ENCODE measurements at regions not wholly inside any gene's neighbourhood (a gene's known extent, or its start where the extent isn't known, plus 50 kb on each side); places are given as distances from the start of the nearest gene placed in this dataset.

- Histone ChIP-seq H3K27ac (no peak overlapping the region), H3K27me3 (replicated peaks) (no peaks in the 10 kb centered on the region), H3K4me3 (ENCODE audit: low read depth, low read length) (no peak overlapping the region), H3K36me3 (replicated peaks) (no peaks in the 10 kb centered on the region)
- no peak for DNase-seq
- no peak for TF ChIP-seq CTCF (IDR thresholded peaks at IDR 0.05; ENCODE audit: low read depth, low read length, missing control alignments)
- in situ Hi-C loops (cut with HindIII; ENCODE audit: low pct_ligation_motif_present, low sequenced_read_pairs), result no loop called here
Observed at GRCh38 chr2:220664272-220665107, 907.6 kb downstream of the EPHA4 start.

- H3K27me3 ChIP-seq (replicated peaks), result no peaks in the 10 kb centered on the region
- no peak for TF ChIP-seq CTCF (IDR thresholded peaks at IDR 0.05; ENCODE audit: low read depth, low read length, missing control alignments)
- no peaks in the 10 kb centered on the region for H3K36me3 ChIP-seq (replicated peaks)
- in situ Hi-C loops (cut with HindIII; ENCODE audit: low pct_ligation_motif_present, low sequenced_read_pairs), result no loop called here
- DNase-seq, result no peak
- no peak overlapping the region for H3K27ac ChIP-seq
- H3K4me3 ChIP-seq (ENCODE audit: low read depth, low read length), result no peak overlapping the region
Observed at GRCh38 chr2:220665108-220665471, 907.0 kb downstream of the EPHA4 start.

GRCh38 chr2:220669324-220669723 lies 902.8 kb downstream of the EPHA4 start:
- Histone ChIP-seq H3K27me3 (replicated peaks) (no peaks in the 10 kb centered on the region), H3K27ac (no peak overlapping the region), H3K36me3 (replicated peaks) (no peaks in the 10 kb centered on the region), H3K4me3 (ENCODE audit: low read depth, low read length) (no peak overlapping the region)
- TF ChIP-seq CTCF (IDR thresholded peaks at IDR 0.05; ENCODE audit: low read depth, low read length, missing control alignments), result no peak
- in situ Hi-C loops (cut with HindIII; ENCODE audit: low pct_ligation_motif_present, low sequenced_read_pairs), result no loop called here
- DNase-seq, result no peak

GRCh38 chr2:220670511-220670910 lies 901.6 kb downstream of the EPHA4 start:
- TF ChIP-seq CTCF (IDR thresholded peaks at IDR 0.05; ENCODE audit: low read depth, low read length, missing control alignments), result no peak
- Histone ChIP-seq H3K27ac (no peak overlapping the region), H3K27me3 (replicated peaks) (no peaks in the 10 kb centered on the region), H3K4me3 (ENCODE audit: low read depth, low read length) (no peak overlapping the region), H3K36me3 (replicated peaks) (no peaks in the 10 kb centered on the region)
- DNase-seq, result no peak
- in situ Hi-C loops (cut with HindIII; ENCODE audit: low pct_ligation_motif_present, low sequenced_read_pairs), result no loop called here

DNA sequence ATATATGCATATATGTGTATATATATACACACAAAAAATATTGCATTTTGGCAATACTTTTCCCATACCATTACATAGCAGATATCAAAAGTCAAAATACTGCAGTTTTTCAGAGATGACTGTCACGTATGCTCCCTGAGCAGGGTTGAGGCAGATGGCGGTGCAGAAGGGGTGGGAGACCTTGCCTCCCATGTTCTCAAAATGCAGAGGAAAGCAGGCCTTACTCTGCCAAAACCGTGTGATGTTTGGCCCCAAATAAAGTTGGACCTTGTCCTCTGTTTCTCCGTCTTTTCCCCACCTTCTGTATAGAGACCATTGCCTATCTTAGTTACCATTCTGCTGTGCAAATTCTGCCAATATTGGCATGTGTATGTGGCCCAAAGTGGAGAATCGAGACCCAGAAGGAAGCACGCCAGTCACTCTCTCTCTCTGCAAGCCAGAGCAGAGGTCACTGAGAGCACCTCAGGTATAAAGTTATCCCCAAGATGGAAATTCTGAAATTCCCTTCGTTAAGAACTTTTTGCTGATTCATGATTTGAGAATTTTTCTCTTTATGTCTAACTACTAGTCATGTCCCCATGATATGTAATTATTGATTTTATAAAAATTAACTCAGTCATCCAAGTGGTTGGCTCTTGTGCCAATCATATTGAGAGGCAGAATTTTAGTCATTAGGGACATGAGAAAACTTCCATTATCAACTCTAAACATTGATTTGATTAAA lies 898.8 kb downstream of the EPHA4 start:
- in situ Hi-C loops (cut with HindIII; ENCODE audit: low pct_ligation_motif_present, low sequenced_read_pairs), result no loop called here
- Histone ChIP-seq H3K36me3 (replicated peaks) (no peaks in the 10 kb centered on the region), H3K4me3 (ENCODE audit: low read depth, low read length) (no peak overlapping the region), H3K27me3 (replicated peaks) (no peaks in the 10 kb centered on the region), H3K27ac (no peak overlapping the region)
- no peak for DNase-seq
- TF ChIP-seq CTCF (IDR thresholded peaks at IDR 0.05; ENCODE audit: low read depth, low read length, missing control alignments), result no peak
